Dermis blood vessel endothelial cell (primary cell): ENCODE measurements at regions not wholly inside any gene's neighbourhood (a gene's known extent, or its start where the extent isn't known, plus 50 kb on each side); places are given as distances from the start of the nearest gene placed in this dataset.

Experiments
- DNase-seq: peaks from one replicate; pipeline ENCODE4 v3.0.0; 2010

- DNase-seq, result no peak
Measured at GRCh38 chr12:125228519-125229260, 163.5 kb downstream of the AACS start.

GRCh38 chr12:125229878-125230530, 164.8 kb downstream of the AACS start:
- DNase-seq, result no peak

- DNase-seq, result no peak
Measured at GRCh38 chr12:125233319-125233718, 168.1 kb downstream of the AACS start.

- no peak for DNase-seq
Measured at GRCh38 chr12:125239563-125239962, 174.3 kb downstream of the AACS start.

GRCh38 chr12:125240717-125241116, 175.5 kb downstream of the AACS start:
- DNase-seq, result no peak

DNA sequence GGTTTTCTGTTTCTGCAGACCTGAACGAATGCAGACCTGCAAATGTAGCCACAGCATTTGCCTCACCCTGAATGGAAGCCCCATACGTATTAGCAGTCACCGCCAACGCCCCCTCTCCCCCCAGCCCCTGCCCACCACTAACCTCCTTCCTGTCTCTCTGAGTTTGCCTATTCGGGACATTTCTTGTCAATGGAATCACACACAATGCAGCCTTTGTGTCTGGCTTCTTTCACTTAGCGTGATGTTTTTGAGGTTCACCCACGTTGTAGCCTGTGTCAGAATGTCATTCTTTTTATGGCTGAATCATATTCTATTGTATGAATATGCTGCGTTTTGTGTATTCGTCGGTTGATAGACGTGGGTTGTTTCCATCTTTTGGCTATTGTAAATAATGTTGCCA, 178.6 kb downstream of the AACS start:
- no peak for DNase-seq

- DNase-seq, result no peak
Measured at GRCh38 chr12:125244338-125244737, 179.1 kb downstream of the AACS start.

- no peak for DNase-seq
Measured at GRCh38 chr12:125245581-125246557, 180.6 kb downstream of the AACS start.

- no peak for DNase-seq
Measured at GRCh38 chr12:125247477-125247876, 182.2 kb downstream of the AACS start.

- DNase-seq, result no peak
Measured at GRCh38 chr12:125249066-125249824, 184.0 kb downstream of the AACS start.

DNA sequence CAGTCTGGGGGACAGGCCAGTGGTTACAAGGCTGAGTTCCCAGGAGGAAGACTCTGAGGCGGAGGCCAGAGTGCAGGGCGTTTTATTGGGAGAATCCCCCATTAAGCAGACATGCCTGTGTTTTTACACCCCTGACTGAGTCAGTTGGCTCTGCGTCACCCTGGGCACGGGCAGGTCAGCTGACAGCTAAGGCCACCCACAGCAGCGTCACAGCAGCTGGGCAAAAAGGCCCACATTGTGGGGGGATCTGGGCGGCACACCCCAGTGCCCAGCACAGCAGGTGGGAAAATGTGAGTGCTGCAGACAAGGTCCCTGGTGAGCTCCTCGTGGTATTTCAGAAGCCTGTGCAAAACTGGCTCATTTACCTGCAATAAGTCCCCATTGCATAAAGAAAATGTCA, 184.7 kb downstream of the AACS start:
- DNase-seq, result no peak

DNA sequence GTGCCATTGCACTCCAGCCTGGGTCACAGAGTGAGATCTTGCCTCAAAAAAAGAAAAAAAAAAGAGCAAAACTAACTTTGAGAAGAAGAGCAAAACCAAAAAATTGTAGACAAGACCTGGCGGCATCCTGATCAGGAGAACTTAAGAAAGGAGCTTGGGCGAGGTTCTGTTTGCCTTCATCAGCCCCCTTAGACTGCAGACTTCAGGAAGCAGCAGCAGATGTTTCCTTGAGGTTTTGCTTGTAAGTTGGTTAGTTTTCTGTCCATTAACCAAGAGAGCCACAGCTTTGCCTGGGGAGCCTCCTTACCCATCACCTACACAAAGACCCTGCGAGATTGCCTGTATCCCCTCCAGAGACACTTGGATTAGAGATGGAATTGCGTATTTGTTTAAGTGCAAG, 189.0 kb downstream of the AACS start:
- DNase-seq, result no peak

- no peak for DNase-seq
Measured at GRCh38 chr12:125254856-125255255, 189.6 kb downstream of the AACS start.

DNA sequence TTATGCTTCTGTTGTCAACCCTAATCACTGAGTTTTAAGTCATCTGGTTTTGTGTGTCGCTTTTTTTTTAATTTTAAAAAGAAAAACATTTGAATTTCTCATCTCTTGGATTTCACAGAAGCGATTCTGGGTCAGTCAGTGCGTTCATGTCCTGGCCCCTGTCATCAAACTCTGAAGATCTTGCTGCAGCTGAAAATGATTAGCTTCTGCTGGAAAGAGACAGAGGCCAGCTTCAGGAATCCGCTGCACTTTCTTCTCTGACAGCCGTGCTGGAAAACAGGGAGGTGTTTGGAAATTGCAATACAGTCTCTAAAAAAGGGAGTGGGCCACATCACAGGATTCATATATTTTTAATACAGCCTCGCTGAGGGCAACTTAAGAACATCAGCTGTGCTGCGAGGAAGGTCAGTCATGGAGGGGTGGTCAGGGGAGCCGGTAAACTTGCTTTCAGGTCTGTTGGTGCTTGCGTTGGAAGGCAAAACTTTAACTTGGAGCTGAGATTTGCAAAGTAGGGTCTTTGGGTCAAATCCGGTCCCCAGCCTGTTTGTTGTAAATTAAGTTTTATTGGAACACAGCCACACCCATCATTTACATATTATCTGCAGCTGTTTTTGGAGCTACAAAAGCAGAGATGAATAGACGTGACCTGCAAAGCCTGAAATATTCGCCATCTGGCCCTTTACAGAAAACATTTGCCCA, 190.8 kb downstream of the AACS start:
- DNase-seq, result no peak

DNA sequence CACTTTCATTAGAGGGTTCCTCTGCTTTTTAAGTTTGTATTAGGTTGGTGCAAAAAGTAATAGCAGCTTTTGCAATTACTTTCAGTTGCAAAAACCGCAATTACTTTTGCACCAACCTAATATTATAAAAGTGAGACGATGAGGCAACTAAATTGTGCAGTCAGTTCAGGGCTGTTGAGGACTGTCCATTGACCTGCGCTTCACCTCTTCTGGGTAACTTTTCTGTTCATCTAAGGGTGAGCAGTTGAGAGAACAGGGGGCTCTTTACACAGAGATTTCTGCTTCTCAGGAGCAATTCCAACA, 191.3 kb downstream of the AACS start:
- DNase-seq, result no peak

DNA sequence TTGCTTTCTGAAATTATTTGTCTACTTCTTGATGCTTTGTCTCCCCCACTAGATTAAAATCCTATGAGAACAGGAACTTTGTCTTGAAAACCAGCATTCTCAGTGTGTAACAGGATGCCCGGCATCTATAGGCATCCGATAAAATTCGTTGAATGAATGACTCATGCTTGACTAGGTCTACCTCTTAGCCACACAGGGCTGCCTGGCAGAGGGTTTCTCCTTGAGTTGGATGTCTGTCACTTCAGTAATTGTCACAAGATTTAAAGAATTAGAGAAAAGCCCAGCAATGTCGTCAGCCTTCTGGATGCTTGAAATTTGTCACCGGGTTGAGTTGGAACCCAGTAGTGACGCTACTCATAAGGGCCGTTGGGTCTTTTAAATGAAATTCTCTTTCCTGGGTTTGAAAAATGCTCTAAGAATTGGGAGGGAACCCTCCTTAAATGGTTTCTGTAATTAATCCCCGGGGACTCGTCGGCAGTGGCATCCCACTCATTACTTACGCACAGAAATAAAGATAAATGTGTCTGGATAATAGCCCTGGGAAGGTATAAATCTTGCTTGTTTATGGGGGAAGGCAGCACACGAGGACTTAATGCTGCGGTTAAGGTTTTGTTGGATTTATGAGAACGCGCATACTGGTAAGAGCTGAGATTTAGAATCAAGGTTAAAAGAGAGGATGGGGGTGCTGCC, 194.1 kb downstream of the AACS start:
- no peak for DNase-seq

GRCh38 chr12:125262851-125263250, 197.6 kb downstream of the AACS start:
- no peak for DNase-seq

DNA sequence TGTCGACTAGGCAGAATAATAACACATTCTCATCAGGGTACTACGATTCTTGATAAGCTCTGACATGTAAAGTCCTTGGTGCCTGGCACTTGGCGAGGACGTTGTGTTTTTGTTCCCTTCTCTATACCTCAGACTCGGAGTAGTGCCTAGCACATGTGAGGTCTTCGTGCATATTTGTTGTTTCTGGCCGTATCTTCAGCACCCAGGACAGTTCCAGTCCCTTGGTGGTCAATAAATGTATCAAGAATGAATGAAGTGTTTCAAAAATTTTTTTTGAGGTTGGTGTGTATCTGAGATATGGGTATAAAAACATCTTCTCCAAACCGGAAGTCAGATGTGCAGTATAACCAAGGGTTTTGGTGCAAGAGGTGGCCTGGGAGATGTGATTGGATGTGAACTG, 198.2 kb downstream of the AACS start:
- DNase-seq, result no peak

DNA sequence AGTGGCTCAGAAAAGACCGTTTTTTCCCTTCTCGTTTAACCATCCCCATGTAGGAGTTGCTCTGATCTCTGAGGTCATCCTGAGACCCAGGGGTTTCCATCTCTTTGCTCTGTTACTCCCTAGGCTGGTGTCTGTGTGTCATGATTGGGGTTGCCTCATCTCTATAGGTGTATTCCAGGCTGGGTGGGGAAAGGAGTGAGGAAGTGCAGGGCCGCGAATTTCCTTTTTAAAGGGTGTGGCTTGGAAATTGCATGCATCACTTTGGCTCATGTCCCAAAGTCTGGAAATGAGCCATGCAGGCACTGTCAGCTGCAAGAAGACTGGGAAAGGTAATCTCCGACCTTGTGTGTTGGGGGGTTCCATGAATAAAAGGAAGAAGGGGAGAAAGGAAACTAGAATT, 201.9 kb downstream of the AACS start:
- DNase-seq, result no peak

GRCh38 chr12:125269276-125269675, 204.0 kb downstream of the AACS start:
- no peak for DNase-seq

DNA sequence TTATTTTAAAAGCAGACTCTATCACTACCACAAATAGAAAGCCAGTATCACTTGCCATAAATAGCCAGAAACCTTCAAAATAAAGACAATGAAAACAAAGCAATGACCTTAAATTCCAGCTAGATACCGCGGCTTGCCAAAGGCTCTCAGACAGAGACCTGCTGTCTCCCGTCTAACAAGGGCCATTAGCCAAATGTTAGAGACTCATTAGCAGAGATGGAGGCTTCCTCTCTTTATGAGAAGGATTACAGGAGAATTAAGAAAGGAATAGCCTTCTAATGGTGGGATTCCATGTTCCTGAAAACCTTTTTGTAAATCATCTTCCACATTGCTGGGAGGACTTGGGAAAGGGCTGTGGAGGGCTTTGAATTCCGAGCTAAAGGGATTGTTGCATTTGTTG, 206.7 kb downstream of the AACS start:
- DNase-seq, result no peak
